ENCODE measurements at regions not wholly inside any gene's neighbourhood (a gene's known extent, or its start where the extent isn't known, plus 50 kb on each side); places are given as distances from the start of the nearest gene placed in this dataset.

- CTCF ChIA-PET, result interaction anchor here (0.6 kb wide), 1 partner anchor 1131 kb away, joined by 5 read pairs; no protein-coding TSS in a partner anchor
- H3K27ac ChIP-seq, result no peak overlapping the region
- DNase-seq (ENCODE audit: low spot score), result no peak
- no peak for TF ChIP-seq CTCF (conservative IDR thresholded peaks at IDR 0.05; ENCODE audit: low read depth)
- POLR2A ChIA-PET (ENCODE audit: low non-redundant PET), result no interaction called here
Measured at GRCh38 chr5:27938989-27939388, 900.6 kb upstream of the CDH9 start.

GRCh38 chr5:27928060-27928459 is 889.7 kb upstream of the CDH9 start:
- H3K27ac ChIP-seq, result no peak overlapping the region
- TF ChIP-seq CTCF (conservative IDR thresholded peaks at IDR 0.05; ENCODE audit: low read depth), result no peak
- DNase-seq (ENCODE audit: low spot score), result no peak
- ChIA-PET CTCF (no interaction called here), POLR2A (ENCODE audit: low non-redundant PET) (no interaction called here)

GRCh38 chr5:27911216-27911615 is 872.8 kb upstream of the CDH9 start:
- DNase-seq (ENCODE audit: low spot score), result peak; percentile 43
- no peak for TF ChIP-seq CTCF (conservative IDR thresholded peaks at IDR 0.05; ENCODE audit: low read depth)
- ChIA-PET POLR2A (ENCODE audit: low non-redundant PET) (no interaction called here), CTCF (no interaction called here)
- no peak overlapping the region for H3K27ac ChIP-seq

- no peak overlapping the region; the same call in 1 of the 2 replicates for H3K27ac ChIP-seq
- POLR2A ChIA-PET (ENCODE audit: low non-redundant PET), result no interaction called here
Measured at GRCh38 chr5:27908341-27908740, 870.0 kb upstream of the CDH9 start.

GRCh38 chr5:27906931-27907601 is 868.7 kb upstream of the CDH9 start:
- TF ChIP-seq CTCF (conservative IDR thresholded peaks at IDR 0.05; ENCODE audit: low read depth), result no peak
- POLR2A ChIA-PET (ENCODE audit: low non-redundant PET), result no interaction called here

More at GRCh38 chr5:27908341-27908740, 870.0 kb upstream of the CDH9 start:
- peak; percentile 45 for DNase-seq (ENCODE audit: low spot score)
- no peak for TF ChIP-seq CTCF (conservative IDR thresholded peaks at IDR 0.05; ENCODE audit: low read depth)
- CTCF ChIA-PET, result no interaction called here

GRCh38 chr5:27906481-27906880 is 868.1 kb upstream of the CDH9 start:
- CTCF ChIA-PET, result no interaction called here
- POLR2A ChIA-PET (ENCODE audit: low non-redundant PET), result no interaction called here

More at GRCh38 chr5:27906931-27907601, 868.7 kb upstream of the CDH9 start:
- no peak overlapping the region for H3K27ac ChIP-seq
- CTCF ChIA-PET, result no interaction called here
- DNase-seq (ENCODE audit: low spot score), result peak; percentile 53

More at GRCh38 chr5:27906481-27906880, 868.1 kb upstream of the CDH9 start:
- no peak for TF ChIP-seq CTCF (conservative IDR thresholded peaks at IDR 0.05; ENCODE audit: low read depth)
- peak; percentile 21 for DNase-seq (ENCODE audit: low spot score)
- H3K27ac ChIP-seq, result no peak overlapping the region
